Caco-2 (cell line): ENCODE measurements at regions not wholly inside any gene's neighbourhood (a gene's known extent, or its start where the extent isn't known, plus 50 kb on each side); places are given as distances from the start of the nearest gene placed in this dataset.

Source experiments
- BruUV-seq: library from RNA; stranded (reverse); fragments of 400-500 nt; replicated peaks from 2 replicates; lab custom pipeline; 2021; lab: Mats Ljungman, UMichigan
- CTCF ChIA-PET: fragments of 300-600 bp; sonication (Branson Sonifier 250); formaldehyde crosslinking; loops from one replicate; lab custom pipeline; 2022; ENCODE audit warnings: antibody characterized with exemption; lab: Charles Lee
- POLR2A ChIA-PET: fragments of 300-600 bp; sonication (Branson Sonifier 250); formaldehyde crosslinking; loops from one replicate; lab custom pipeline; 2022; ENCODE audit warnings: antibody characterized with exemption; lab: Charles Lee
- DNase-seq, 2 experiments: peaks; one replicate each; pipeline versions ENCODE4 v3.0.0 to v3.0.0-alpha.2; 2020 to 2022
- H3K27me3 ChIP-seq: replicated peaks from 2 replicates; pipeline ENCODE4 v1.6.0; 2011; ENCODE audit warnings: low read length; ENCODE audit not compliant: control insufficient read depth, insufficient read depth
- H3K36me3 ChIP-seq: 2 replicates; pipeline ENCODE4 v1.5.1; 2011; ENCODE audit warnings: low read length; ENCODE audit not compliant: control insufficient read depth, insufficient read depth
- H3K4me1 ChIP-seq: fragments of 250-450 bp; sonication (Bioruptor Pico); 2 replicates; pipeline ENCODE4 v1.5.1; 2020; ENCODE audit warnings: mild to moderate bottlenecking
- H3K4me3 ChIP-seq: 2 replicates; pipeline ENCODE4 v1.5.1; 2011; ENCODE audit warnings: low read depth, mild to moderate bottlenecking, control low read depth, low read length
- H3K9me3 ChIP-seq: fragments of 250-450 bp; sonication (Bioruptor Pico); 2 replicates; pipeline ENCODE4 v1.5.1; 2020; ENCODE audit warnings: mild to moderate bottlenecking, moderate library complexity
- H3K27ac Mint-ChIP-seq: one replicate; pipeline ENCODE4 v1.8.0; 2022; ENCODE audit warnings: mixed read lengths; ENCODE audit not compliant: unreplicated experiment
- H3K27me3 Mint-ChIP-seq: one replicate; pipeline ENCODE4 v1.8.0; 2022; ENCODE audit warnings: mixed read lengths; ENCODE audit not compliant: insufficient read depth, unreplicated experiment
- H3K36me3 Mint-ChIP-seq: one replicate; pipeline ENCODE4 v1.8.0; 2022; ENCODE audit warnings: mild to moderate bottlenecking, mixed read lengths; ENCODE audit not compliant: insufficient read depth, unreplicated experiment
- H3K4me1 Mint-ChIP-seq: one replicate; pipeline ENCODE4 v1.8.0; 2022; ENCODE audit warnings: low read depth, mixed read lengths; ENCODE audit not compliant: unreplicated experiment
- H3K4me3 Mint-ChIP-seq: one replicate; pipeline ENCODE4 v1.8.0; 2022; ENCODE audit warnings: mild to moderate bottlenecking, moderate library complexity, mixed read lengths; ENCODE audit not compliant: unreplicated experiment
- H3K9me3 Mint-ChIP-seq: one replicate; pipeline ENCODE4 v1.8.0; 2022; ENCODE audit warnings: mixed read lengths; ENCODE audit not compliant: unreplicated experiment
- intact Hi-C: fragments of 100-400 bp; cut with micrococcal nuclease; formaldehyde crosslinking; loops from one replicate; pipeline ENCODE4 v1.10.0; 2022; ENCODE audit not compliant: unreplicated experiment
- TF ChIP-seq, protein P1 (sequence below), 2 experiments: fragments of 200-600 bp in 1 of 2; IDR thresholded peaks; 1 replicate in 1 of 2; 2 replicates in 1 of 2; pipeline versions ENCODE4 v1.5.1 to v1.8.0; 2011 to 2022; ENCODE audit warnings: antibody characterized with exemption in 1 of 2, control low read depth in 1 of 2, inconsistent platforms in 1 of 2, low read depth in 1 of 2, low read length in 1 of 2, mild to moderate bottlenecking in 1 of 2, moderate library complexity in 1 of 2; ENCODE audit not compliant: insufficient read depth in 1 of 2, severe bottlenecking in 1 of 2, unreplicated experiment in 1 of 2

DNA sequence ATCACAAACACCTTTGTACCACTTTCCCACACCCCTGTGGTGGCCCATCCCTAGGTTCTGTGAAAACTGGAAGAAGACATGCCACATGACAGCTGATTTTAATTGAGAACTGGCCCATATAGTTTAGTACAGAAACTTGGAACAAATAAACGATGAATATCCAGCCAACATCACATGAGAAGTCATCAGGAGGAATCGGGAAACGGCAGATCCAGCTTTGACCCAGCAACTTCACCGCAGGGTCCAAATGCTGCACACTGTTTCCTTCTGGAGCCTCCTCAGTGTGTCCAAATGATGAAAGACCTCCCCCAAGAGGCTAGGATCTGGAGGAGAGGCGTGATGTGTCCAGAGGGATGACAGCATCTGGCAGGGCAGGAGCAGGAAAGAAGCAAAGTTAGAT is 75.5 kb downstream of the COPS8 start:
- Histone ChIP-seq H3K27me3 (no peaks in the 10 kb centered on the region), H3K4me3 (no peak overlapping the region), H3K9me3 (no peaks in the 10 kb centered on the region), H3K36me3 (no peaks in the 10 kb centered on the region), H3K4me1 (no peaks in the 10 kb centered on the region)
- Mint-ChIP-seq H3K27me3 (peaks cover 22% of the 10 kb centered on the region), H3K36me3 (no peaks in the 10 kb centered on the region), H3K4me1 (peaks cover 6% of the 10 kb centered on the region), H3K9me3 (no peaks in the 10 kb centered on the region), H3K4me3 (no peak overlapping the region), H3K27ac (no peak overlapping the region)
- DNase-seq: no peak
- POLR2A ChIA-PET: no interaction called here
- intact Hi-C loops: no loop called here
- BruUV-seq: no TSS peak
- TF ChIP-seq, protein P1, sequence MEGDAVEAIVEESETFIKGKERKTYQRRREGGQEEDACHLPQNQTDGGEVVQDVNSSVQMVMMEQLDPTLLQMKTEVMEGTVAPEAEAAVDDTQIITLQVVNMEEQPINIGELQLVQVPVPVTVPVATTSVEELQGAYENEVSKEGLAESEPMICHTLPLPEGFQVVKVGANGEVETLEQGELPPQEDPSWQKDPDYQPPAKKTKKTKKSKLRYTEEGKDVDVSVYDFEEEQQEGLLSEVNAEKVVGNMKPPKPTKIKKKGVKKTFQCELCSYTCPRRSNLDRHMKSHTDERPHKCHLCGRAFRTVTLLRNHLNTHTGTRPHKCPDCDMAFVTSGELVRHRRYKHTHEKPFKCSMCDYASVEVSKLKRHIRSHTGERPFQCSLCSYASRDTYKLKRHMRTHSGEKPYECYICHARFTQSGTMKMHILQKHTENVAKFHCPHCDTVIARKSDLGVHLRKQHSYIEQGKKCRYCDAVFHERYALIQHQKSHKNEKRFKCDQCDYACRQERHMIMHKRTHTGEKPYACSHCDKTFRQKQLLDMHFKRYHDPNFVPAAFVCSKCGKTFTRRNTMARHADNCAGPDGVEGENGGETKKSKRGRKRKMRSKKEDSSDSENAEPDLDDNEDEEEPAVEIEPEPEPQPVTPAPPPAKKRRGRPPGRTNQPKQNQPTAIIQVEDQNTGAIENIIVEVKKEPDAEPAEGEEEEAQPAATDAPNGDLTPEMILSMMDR (IDR thresholded peaks at IDR 0.05; ENCODE audit: insufficient read depth in 1 of 2, low read depth in 1 of 2, low read length in 1 of 2, severe bottlenecking in 1 of 2, unreplicated experiment in 1 of 2): no peak
- CTCF ChIA-PET: no interaction called here

DNA sequence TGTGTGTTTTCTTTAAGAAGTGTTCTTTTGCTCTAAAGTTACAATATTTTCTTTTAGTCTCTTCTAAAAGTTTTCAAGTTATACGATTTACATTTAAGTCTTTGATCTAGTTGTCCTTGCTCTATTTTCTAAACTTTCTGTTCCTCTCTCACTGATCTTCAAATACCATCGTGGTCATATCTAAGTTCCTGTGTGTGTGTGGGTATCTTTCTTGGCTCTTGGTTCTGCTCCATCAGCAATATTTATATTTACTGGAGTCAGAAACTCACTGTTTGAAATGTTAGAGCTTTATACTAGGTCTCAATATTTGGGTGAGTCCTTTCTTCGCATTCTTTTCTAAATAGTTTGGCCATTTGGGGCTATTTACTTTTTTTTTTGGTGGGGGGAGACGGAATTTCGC is 77.3 kb downstream of the COPS8 start:
- H3K9me3 ChIP-seq: no peaks in the 10 kb centered on the region
- peaks cover 6% of the 10 kb centered on the region for H3K4me1 Mint-ChIP-seq
- BruUV-seq: no TSS peak
- no peak for DNase-seq
- H3K4me3 Mint-ChIP-seq: no peak overlapping the region
- ChIA-PET POLR2A (no interaction called here), CTCF (no interaction called here)
- H3K4me3 ChIP-seq: no peak overlapping the region
- intact Hi-C loops: no loop called here
- H3K27me3 ChIP-seq: no peaks in the 10 kb centered on the region
- no peaks in the 10 kb centered on the region for H3K36me3 ChIP-seq
- H3K36me3 Mint-ChIP-seq: no peaks in the 10 kb centered on the region
- no peak overlapping the region for H3K27ac Mint-ChIP-seq
- H3K4me1 ChIP-seq: no peaks in the 10 kb centered on the region
- H3K9me3 Mint-ChIP-seq: no peaks in the 10 kb centered on the region
- TF ChIP-seq, protein P1 (IDR thresholded peaks at IDR 0.05; ENCODE audit: insufficient read depth in 1 of 2, low read depth in 1 of 2, low read length in 1 of 2, severe bottlenecking in 1 of 2, unreplicated experiment in 1 of 2): no peak
- H3K27me3 Mint-ChIP-seq: peaks cover 22% of the 10 kb centered on the region

DNA sequence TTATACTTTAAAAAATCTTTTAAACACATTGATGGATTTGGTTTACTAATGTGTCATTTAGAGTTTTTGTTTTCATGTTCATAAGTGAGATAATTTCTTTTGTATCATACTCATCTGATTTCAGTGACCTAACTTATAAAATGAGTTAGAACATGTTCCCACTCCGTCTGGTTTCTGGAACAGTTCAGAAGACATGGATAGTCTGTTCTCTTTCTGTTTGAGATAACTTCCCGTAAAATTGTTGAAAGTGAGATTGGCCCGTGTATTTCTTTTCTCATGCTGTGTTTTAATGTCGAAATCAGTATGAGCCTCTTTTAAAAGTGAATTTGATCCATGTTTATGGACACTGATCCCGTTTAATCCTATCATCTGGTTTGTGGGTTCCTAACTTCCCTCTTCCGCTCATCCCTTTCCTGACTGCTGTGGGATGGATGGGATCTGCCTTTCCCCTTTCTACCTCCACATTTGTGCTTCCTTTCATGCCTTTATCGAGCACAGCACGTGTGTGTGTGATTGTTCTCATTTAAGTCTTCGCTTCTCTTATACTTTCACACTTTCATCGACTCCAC is 78.9 kb downstream of the COPS8 start:
- Histone ChIP-seq H3K4me3 (no peak overlapping the region), H3K27me3 (no peaks in the 10 kb centered on the region), H3K9me3 (no peaks in the 10 kb centered on the region), H3K4me1 (no peaks in the 10 kb centered on the region), H3K36me3 (no peaks in the 10 kb centered on the region)
- Mint-ChIP-seq H3K9me3 (peaks cover 6% of the 10 kb centered on the region), H3K4me3 (no peak overlapping the region), H3K4me1 (peaks cover 6% of the 10 kb centered on the region), H3K27me3 (peaks cover 25% of the 10 kb centered on the region), H3K36me3 (no peaks in the 10 kb centered on the region), H3K27ac (no peak overlapping the region)
- TF ChIP-seq, protein P1 (IDR thresholded peaks at IDR 0.05; ENCODE audit: insufficient read depth in 1 of 2, low read depth in 1 of 2, low read length in 1 of 2, severe bottlenecking in 1 of 2, unreplicated experiment in 1 of 2): no peak
- POLR2A ChIA-PET: no interaction called here
- no TSS peak for BruUV-seq
- no peak for DNase-seq
- CTCF ChIA-PET: no interaction called here
- intact Hi-C loops: loop anchor here (2.0 to 5.0 kb wide), 2 partner anchors 158 to 246 kb away; no protein-coding TSS in a partner anchor
